Lung (tissue), 11 donors: ENCODE measurements at regions not wholly inside any gene's neighbourhood (a gene's known extent, or its start where the extent isn't known, plus 50 kb on each side); places are given as distances from the start of the nearest gene placed in this dataset.

Source experiments
- ATAC-seq: fragments of 200-7000 bp; cut with Tn5 transposase; one replicate; pipeline ENCODE4 v1.9.1; 2020; ENCODE audit warnings: moderate number of reproducible peaks; ENCODE audit not compliant: insufficient read depth, low FRiP score
- DNase-seq, 3 donors: peaks; one replicate each; pipeline ENCODE4 v3.0.0-alpha.2; 2013 to 2017
- H3K27ac ChIP-seq, 2 donors: one replicate each; pipeline ENCODE4 v1.5.1; 2013; ENCODE audit warnings: mild to moderate bottlenecking in 2 of 2, moderate library complexity in 2 of 2, control low read depth in 1 of 2, inconsistent platforms in 1 of 2, low read depth in 1 of 2, low read length in 1 of 2
- H3K27me3 ChIP-seq, 3 donors: one replicate each; pipeline ENCODE4 v1.5.1; 2013; ENCODE audit warnings: low read length in 2 of 3; ENCODE audit not compliant: control insufficient read depth in 3 of 3, insufficient read depth in 3 of 3
- H3K36me3 ChIP-seq, 4 donors: one replicate each; pipeline ENCODE4 v1.5.1; 2013; ENCODE audit warnings: low read length in 4 of 4, mild to moderate bottlenecking in 1 of 4, moderate library complexity in 1 of 4; ENCODE audit not compliant: control insufficient read depth in 4 of 4, insufficient read depth in 4 of 4
- H3K4me1 ChIP-seq, 5 donors: one replicate each; pipeline ENCODE4 v1.5.1; 2013; ENCODE audit warnings: low read length in 5 of 5, mild to moderate bottlenecking in 2 of 5, moderate library complexity in 1 of 5; ENCODE audit not compliant: control insufficient read depth in 5 of 5, insufficient read depth in 5 of 5
- H3K4me3 ChIP-seq: one replicate; pipeline ENCODE4 v1.5.1; 2013; ENCODE audit warnings: mild to moderate bottlenecking, control low read depth, moderate library complexity
- H3K9ac ChIP-seq, 2 donors: one replicate each; pipeline ENCODE4 v1.5.1; 2013; ENCODE audit warnings: low read length in 2 of 2, control low read depth in 1 of 2; ENCODE audit not compliant: insufficient read depth in 1 of 2
- H3K9me3 ChIP-seq, 4 donors: one replicate each; pipeline ENCODE4 v1.5.1; 2013; ENCODE audit warnings: low read length in 3 of 4, mild to moderate bottlenecking in 1 of 4, moderate library complexity in 1 of 4; ENCODE audit not compliant: control insufficient read depth in 4 of 4, insufficient read depth in 3 of 4
- WGBS, 2 donors: extraction: QIAGEN DNeasy Blood & Tissue Kit; methylation state at CpG; one replicate each; pipeline ENCODE4 v1.1.7; 2013; 5-methylcytosine and 5-hydroxymethylcytosine counted together
- TF ChIP-seq, protein P1 (sequence below): IDR thresholded peaks from 2 replicates; pipeline ENCODE4 v1.5.1; 2012; ENCODE audit warnings: mild to moderate bottlenecking; ENCODE audit errors: control extremely low read depth, extremely low read depth
- donor health status: control.
- donor health status: control.
- donor health status: Bipolar disorder and iron deficiency.
- donor health status: healthy.
- donor health status: DM: yes; HTN: yes; CAD: no.

DNA sequence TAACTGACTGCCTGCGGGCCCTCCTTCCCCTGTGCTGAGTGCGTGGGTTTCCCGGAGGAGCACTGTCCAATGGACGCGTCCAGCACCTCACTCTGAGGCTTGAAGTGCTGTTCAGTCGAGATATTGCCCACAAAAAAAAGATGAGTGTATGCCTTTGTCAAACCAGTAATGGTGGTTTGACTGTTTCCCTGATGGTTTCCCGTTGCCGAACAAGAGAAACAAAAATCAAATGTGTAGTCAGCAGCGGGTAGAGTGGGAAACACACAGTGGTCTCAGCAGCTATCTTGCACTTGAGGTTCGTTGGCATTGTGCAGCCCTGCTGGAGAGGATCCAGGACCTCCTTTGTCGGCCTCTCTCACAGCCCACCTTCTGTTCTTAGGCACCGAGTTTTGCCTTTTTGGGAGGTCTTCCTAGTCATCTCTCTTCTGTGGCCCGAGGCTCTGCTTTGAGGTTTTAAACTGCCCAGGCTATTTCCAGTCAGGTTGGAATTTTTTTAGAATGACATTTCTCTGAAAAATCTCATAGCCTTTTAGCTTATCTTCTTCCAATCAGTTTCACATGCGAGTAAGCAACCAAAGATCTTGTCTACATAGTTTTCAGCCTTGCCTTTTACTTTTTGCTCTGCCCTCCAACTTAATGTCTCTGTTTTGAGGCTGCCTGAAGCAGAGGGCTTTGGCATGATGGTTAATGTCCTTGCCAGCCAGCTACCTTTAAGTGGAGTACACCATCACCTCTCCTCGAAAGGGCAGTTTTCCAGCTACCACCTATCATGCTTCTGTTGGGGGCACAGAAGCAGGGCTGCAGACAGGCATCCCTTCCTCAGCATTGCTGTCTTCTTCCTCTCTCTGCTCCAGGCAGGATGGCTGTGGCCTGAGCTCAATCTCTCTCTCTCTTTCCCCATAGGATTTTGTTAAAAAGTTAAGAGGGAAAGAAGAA is 132.3 kb downstream of the URB2 start:
- TF ChIP-seq, protein P1, sequence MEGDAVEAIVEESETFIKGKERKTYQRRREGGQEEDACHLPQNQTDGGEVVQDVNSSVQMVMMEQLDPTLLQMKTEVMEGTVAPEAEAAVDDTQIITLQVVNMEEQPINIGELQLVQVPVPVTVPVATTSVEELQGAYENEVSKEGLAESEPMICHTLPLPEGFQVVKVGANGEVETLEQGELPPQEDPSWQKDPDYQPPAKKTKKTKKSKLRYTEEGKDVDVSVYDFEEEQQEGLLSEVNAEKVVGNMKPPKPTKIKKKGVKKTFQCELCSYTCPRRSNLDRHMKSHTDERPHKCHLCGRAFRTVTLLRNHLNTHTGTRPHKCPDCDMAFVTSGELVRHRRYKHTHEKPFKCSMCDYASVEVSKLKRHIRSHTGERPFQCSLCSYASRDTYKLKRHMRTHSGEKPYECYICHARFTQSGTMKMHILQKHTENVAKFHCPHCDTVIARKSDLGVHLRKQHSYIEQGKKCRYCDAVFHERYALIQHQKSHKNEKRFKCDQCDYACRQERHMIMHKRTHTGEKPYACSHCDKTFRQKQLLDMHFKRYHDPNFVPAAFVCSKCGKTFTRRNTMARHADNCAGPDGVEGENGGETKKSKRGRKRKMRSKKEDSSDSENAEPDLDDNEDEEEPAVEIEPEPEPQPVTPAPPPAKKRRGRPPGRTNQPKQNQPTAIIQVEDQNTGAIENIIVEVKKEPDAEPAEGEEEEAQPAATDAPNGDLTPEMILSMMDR = no peak
- Histone ChIP-seq H3K9ac (no peak overlapping the region), H3K27ac (no peak overlapping the region), H3K36me3 (no peaks in the 10 kb centered on the region), H3K9me3 (peaks cover 0 to 10% (median 2%) of the 10 kb centered on the region in 4 donors), H3K27me3 (no peaks in the 10 kb centered on the region), H3K4me3 (no peak overlapping the region), H3K4me1 (peaks cover 0 to 3% (median 0%) of the 10 kb centered on the region in 5 donors)
- WGBS, 2 donors = 84 to 92% methylated on average over 15 of the region's 15 CpGs
- ATAC-seq (no peak), DNase-seq (no peak)

DNA sequence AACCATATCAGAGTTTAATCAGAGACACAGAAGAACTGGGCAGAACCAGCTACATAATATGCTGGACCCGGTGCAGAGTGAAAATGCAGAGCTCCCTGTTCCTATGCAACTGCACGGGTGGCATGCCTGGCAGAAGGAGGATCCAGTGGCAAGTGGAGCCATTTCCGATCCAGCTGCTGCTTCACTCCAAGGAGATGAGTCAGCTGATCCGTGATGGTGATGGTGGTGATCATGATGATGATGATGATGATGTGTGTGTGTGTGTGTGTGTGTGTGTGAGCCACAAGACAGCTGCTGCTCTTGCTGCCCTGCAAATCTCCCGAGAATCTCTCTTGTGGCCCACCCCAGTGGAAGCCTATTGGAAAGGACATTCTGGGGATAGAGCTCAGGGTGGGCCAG is 133.0 kb downstream of the URB2 start:
- WGBS, 2 donors = 82 to 92% methylated on average over 5 of the region's 5 CpGs
- H3K9me3 ChIP-seq = peaks cover 0 to 10% (median 2%) of the 10 kb centered on the region in 4 donors
- no peak overlapping the region for H3K27ac ChIP-seq
- H3K9ac ChIP-seq = no peak overlapping the region
- no peaks in the 10 kb centered on the region for H3K27me3 ChIP-seq
- H3K4me1 ChIP-seq = peaks cover 0 to 3% (median 0%) of the 10 kb centered on the region in 5 donors
- ATAC-seq (no peak), DNase-seq (peak in 2 of 3 donors; percentile 19 to 20)
- TF ChIP-seq, protein P1 = no peak
- no peak overlapping the region for H3K4me3 ChIP-seq
- no peaks in the 10 kb centered on the region for H3K36me3 ChIP-seq

DNA sequence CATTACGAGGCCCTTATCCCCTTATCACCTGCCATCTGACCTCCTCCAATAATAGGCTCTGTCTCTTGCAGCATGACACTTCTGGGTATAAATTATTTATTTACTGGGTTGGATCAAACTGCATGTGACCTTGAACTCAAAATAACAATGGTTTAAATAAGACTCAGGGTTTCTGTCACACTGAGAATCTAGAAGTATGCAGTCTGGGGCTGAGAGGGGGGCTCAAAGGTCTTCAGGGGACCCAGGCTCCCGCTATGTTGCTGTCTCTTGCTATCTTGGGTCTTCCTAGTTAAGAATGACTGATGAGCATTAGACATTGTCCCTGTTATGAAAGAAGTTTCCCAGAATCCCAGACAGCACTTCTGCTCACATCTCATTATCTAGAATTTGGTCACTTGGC is 133.5 kb downstream of the URB2 start:
- Histone ChIP-seq H3K9ac (no peak overlapping the region), H3K27me3 (no peaks in the 10 kb centered on the region), H3K4me3 (no peak overlapping the region), H3K4me1 (peaks cover 0 to 3% (median 0%) of the 10 kb centered on the region in 5 donors), H3K9me3 (peaks cover 0 to 10% (median 2%) of the 10 kb centered on the region in 4 donors), H3K27ac (no peak overlapping the region), H3K36me3 (no peaks in the 10 kb centered on the region)
- no peak for DNase-seq
- TF ChIP-seq, protein P1 = no peak
- 76 to 87% methylated on average over 2 of the region's 2 CpGs for WGBS, 2 donors
- ATAC-seq = no peak
